CD4-positive, alpha-beta T cell treated with Interleukin-15 for 1 hour (primary cell): ENCODE measurements at regions not wholly inside any gene's neighbourhood (a gene's known extent, or its start where the extent isn't known, plus 50 kb on each side); places are given as distances from the start of the nearest gene placed in this dataset.

ENCODE experiments used
- DNase-seq: peaks from one replicate; pipeline ENCODE4 v3.0.0-alpha.2; 2020

- DNase-seq = no peak
Measured at GRCh38 chr5:158285698-158286097, 426.8 kb upstream of the CLINT1 start.

- no peak for DNase-seq
Measured at GRCh38 chr5:158284242-158284641, 425.3 kb upstream of the CLINT1 start.

- DNase-seq = no peak
Measured at GRCh38 chr5:158283397-158283796, 424.5 kb upstream of the CLINT1 start.

- DNase-seq = no peak
Measured at GRCh38 chr5:158278216-158278925, 419.4 kb upstream of the CLINT1 start.

- no peak for DNase-seq
Measured at GRCh38 chr5:158277276-158277675, 418.3 kb upstream of the CLINT1 start.

GRCh38 chr5:158276692-158277091 lies 417.7 kb upstream of the CLINT1 start:
- DNase-seq = no peak

- no peak for DNase-seq
Measured at GRCh38 chr5:158275511-158275910, 416.6 kb upstream of the CLINT1 start.

- no peak for DNase-seq
Measured at GRCh38 chr5:158273035-158273434, 414.1 kb upstream of the CLINT1 start.

- no peak for DNase-seq
Measured at GRCh38 chr5:158272409-158272808, 413.5 kb upstream of the CLINT1 start.

- DNase-seq = no peak
Measured at GRCh38 chr5:158270996-158271554, 412.1 kb upstream of the CLINT1 start.

- no peak for DNase-seq
Measured at GRCh38 chr5:158268286-158268685, 409.3 kb upstream of the CLINT1 start.

- no peak for DNase-seq
Measured at GRCh38 chr5:158267228-158267627, 408.3 kb upstream of the CLINT1 start.

GRCh38 chr5:158265931-158266700 lies 407.2 kb upstream of the CLINT1 start:
- no peak for DNase-seq

GRCh38 chr5:158265346-158265745 lies 406.4 kb upstream of the CLINT1 start:
- DNase-seq = no peak

- no peak for DNase-seq
Measured at GRCh38 chr5:158264264-158264663, 405.3 kb upstream of the CLINT1 start.

- DNase-seq = no peak
Measured at GRCh38 chr5:158261674-158262367, 402.9 kb upstream of the CLINT1 start.

GRCh38 chr5:158256096-158256495 lies 397.2 kb upstream of the CLINT1 start:
- no peak for DNase-seq

- DNase-seq = no peak
Measured at GRCh38 chr5:158255609-158256008, 396.7 kb upstream of the CLINT1 start.

GRCh38 chr5:158246661-158247060 lies 387.7 kb upstream of the CLINT1 start:
- no peak for DNase-seq

- DNase-seq = no peak
Measured at GRCh38 chr5:158245513-158245912, 386.6 kb upstream of the CLINT1 start.

- no peak for DNase-seq
Measured at GRCh38 chr5:158244882-158245281, 385.9 kb upstream of the CLINT1 start.

- DNase-seq = no peak
Measured at GRCh38 chr5:158236511-158237335, 377.8 kb upstream of the CLINT1 start.

- DNase-seq = no peak
Measured at GRCh38 chr5:158235159-158235547, 376.2 kb upstream of the CLINT1 start.
